Endothelial cell of umbilical vein (primary cell): ENCODE measurements at regions not wholly inside any gene's neighbourhood (a gene's known extent, or its start where the extent isn't known, plus 50 kb on each side); places are given as distances from the start of the nearest gene placed in this dataset.

Source experiments
- BruUV-seq: library from RNA; stranded (reverse); fragments of 400-500 nt; replicated peaks from 2 replicates; lab custom pipeline; 2021; lab: Mats Ljungman, UMichigan
- CTCF ChIA-PET: fragments of 300-600, 350-600 bp; sonication (Branson Sonifier 250); formaldehyde crosslinking; loops from one replicate; lab custom pipeline; 2021; ENCODE audit warnings: antibody characterized with exemption, inconsistent platforms; lab: Charles Lee
- POLR2A ChIA-PET: fragments of 300-600, 350-600 bp; sonication (Branson Sonifier 250); formaldehyde crosslinking; loops from one replicate; lab custom pipeline; 2021; ENCODE audit warnings: antibody characterized with exemption, inconsistent platforms; lab: Charles Lee
- DNase-seq: peaks from one replicate; pipeline ENCODE4 v3.0.0-alpha.2; 2011; ENCODE audit warnings: low read depth, low spot score
- FAIRE-seq: peaks from 2 replicates; lab custom pipeline; 2011; peaks lifted over from hg19 to GRCh38; lab: Jason Lieb, UNC
- H2AFZ ChIP-seq: 2 replicates; pipeline ENCODE4 v1.6.0; 2012; ENCODE audit warnings: low read depth, low read length, control low read depth, inconsistent platforms
- H3K27ac ChIP-seq: 2 replicates; pipeline ENCODE4 v1.5.1; 2011; ENCODE audit warnings: low read depth, mild to moderate bottlenecking, control low read depth, low read length, moderate library complexity; ENCODE audit not compliant: insufficient read depth
- H3K27me3 ChIP-seq, 2 experiments: 2 replicates each; pipeline versions ENCODE4 v1.6.0 to v1.6.1; 2011; ENCODE audit warnings: low read length in 2 of 2, mixed read lengths in 1 of 2; ENCODE audit not compliant: control insufficient read depth in 2 of 2, insufficient read depth in 2 of 2
- H3K36me3 ChIP-seq, 2 experiments: 2 replicates in 1 of 2; 3 replicates in 1 of 2; pipeline ENCODE4 v1.5.1; 2011; ENCODE audit warnings: low read length in 2 of 2, mild to moderate bottlenecking in 1 of 2, moderate library complexity in 1 of 2; ENCODE audit not compliant: control insufficient read depth in 2 of 2, insufficient read depth in 2 of 2; ENCODE audit errors: extremely low read depth in 1 of 2
- H3K4me1 ChIP-seq: 3 replicates; pipeline ENCODE4 v1.5.1; 2011; ENCODE audit warnings: mild to moderate bottlenecking, low read length; ENCODE audit not compliant: control insufficient read depth, insufficient read depth; ENCODE audit errors: extremely low read depth
- H3K4me2 ChIP-seq: 2 replicates; pipeline ENCODE4 v1.6.1; 2011; ENCODE audit warnings: low read length, control low read depth, mixed read lengths; ENCODE audit not compliant: insufficient read depth
- H3K4me3 ChIP-seq, 3 experiments: fragments of 200-600 bp in 1 of 3; sonication (generic), shearing (Covaris generic) in 1 of 3; replicated peaks in 1 of 3; 2 replicates each; pipeline ENCODE4 v1.5.1; 2011 to 2016; ENCODE audit warnings: control low read depth in 3 of 3, low read length in 3 of 3, mild to moderate bottlenecking in 2 of 3, inconsistent platforms in 1 of 3, low read depth in 1 of 3, moderate library complexity in 1 of 3; ENCODE audit not compliant: insufficient read depth in 1 of 3
- H3K79me2 ChIP-seq: 2 replicates; pipeline ENCODE4 v1.6.0; 2012; ENCODE audit warnings: low read length, inconsistent platforms; ENCODE audit not compliant: control insufficient read depth, insufficient read depth
- H3K9ac ChIP-seq: replicated peaks from 2 replicates; pipeline ENCODE3; 2011; ENCODE audit warnings: low read length, control low read depth; ENCODE audit not compliant: insufficient read depth; ENCODE audit errors: extremely low read depth
- H3K9me1 ChIP-seq: replicated peaks from 3 replicates; pipeline ENCODE4 v1.6.0; 2011; ENCODE audit warnings: mild to moderate bottlenecking, low read length; ENCODE audit not compliant: control insufficient read depth, insufficient read depth; ENCODE audit errors: extremely low read depth
- H3K9me3 ChIP-seq: replicated peaks from 2 replicates; pipeline ENCODE4 v1.5.1; 2012; ENCODE audit warnings: low read length, inconsistent platforms; ENCODE audit not compliant: control insufficient read depth, insufficient read depth
- H4K20me1 ChIP-seq: replicated peaks from 2 replicates; pipeline ENCODE3; 2011; ENCODE audit warnings: mild to moderate bottlenecking, low read length; ENCODE audit not compliant: control insufficient read depth, insufficient read depth; ENCODE audit errors: extremely low read depth
- CTCF ChIP-seq, 2 donors: IDR thresholded peaks; 1 replicate in 1 of 2; 2 replicates in 1 of 2; pipeline ENCODE4 v1.5.1; 2011; ENCODE audit warnings: low read length in 2 of 2, mild to moderate bottlenecking in 2 of 2, moderate library complexity in 2 of 2, control low read depth in 1 of 2, inconsistent platforms in 1 of 2, low read depth in 1 of 2; ENCODE audit not compliant: insufficient read depth in 1 of 2; ENCODE audit errors: extremely low read depth in 1 of 2
- EZH2 ChIP-seq: IDR thresholded peaks from 2 replicates; pipeline ENCODE4 v1.6.1; 2012; ENCODE audit warnings: borderline replicate concordance, low read depth, mild to moderate bottlenecking, moderate library complexity, low read length, inconsistent platforms; ENCODE audit not compliant: severe bottlenecking
- FOS ChIP-seq: IDR thresholded peaks from 2 replicates; pipeline ENCODE4 v1.6.1; 2011; ENCODE audit warnings: mild to moderate bottlenecking, low read length, moderate library complexity, borderline replicate concordance; ENCODE audit not compliant: insufficient read depth
- GATA2 ChIP-seq: IDR thresholded peaks from 2 replicates; pipeline ENCODE4 v1.7.0; 2011; ENCODE audit warnings: low read depth, mild to moderate bottlenecking, moderate library complexity, mixed read lengths, low read length; ENCODE audit not compliant: insufficient read length, insufficient read depth
- JUN ChIP-seq: IDR thresholded peaks from 2 replicates; pipeline ENCODE4 v1.6.1; 2011; ENCODE audit warnings: borderline replicate concordance, low read depth; ENCODE audit not compliant: insufficient read length, insufficient read depth
- MAX ChIP-seq: IDR thresholded peaks from 2 replicates; pipeline ENCODE4 v1.6.1; 2011; ENCODE audit not compliant: insufficient read depth, insufficient read length
- MYC ChIP-seq: IDR thresholded peaks from one replicate; pipeline ENCODE4 v1.6.1; 2011; ENCODE audit warnings: mild to moderate bottlenecking, low read depth, low read length
- POLR2A ChIP-seq: IDR thresholded peaks from 2 replicates; pipeline ENCODE4 v1.6.1; 2012; ENCODE audit warnings: low read depth, mild to moderate bottlenecking, control low read depth, low read length
- POLR2AphosphoS5 ChIP-seq: IDR thresholded peaks from 2 replicates; pipeline ENCODE4 v1.6.1; 2012; ENCODE audit warnings: low read depth, mild to moderate bottlenecking, control low read depth, low read length, moderate library complexity; ENCODE audit not compliant: insufficient read depth
- dilution Hi-C: fragments of 300-500 bp; cut with MboI; formaldehyde crosslinking; loops from one replicate; pipeline ENCODE4 v1.15.0; 2019; ENCODE audit warnings: low sequenced_read_pairs; ENCODE audit not compliant: extremely low pct_ligation_motif_present
- intact Hi-C: fragments of 100-400 bp; cut with micrococcal nuclease; formaldehyde crosslinking; loops from one replicate; pipeline ENCODE4 v1.10.0; 2022

- dilution Hi-C loops (no loop called here), intact Hi-C loops (no loop called here)
- Histone ChIP-seq H3K36me3 (no peaks in the 10 kb centered on the region), H3K27ac (no peak overlapping the region), H3K4me2 (no peak overlapping the region), H3K9me3 (peaks cover 9% of the 10 kb centered on the region), H3K9me1 (no peaks in the 10 kb centered on the region), H3K4me1 (no peaks in the 10 kb centered on the region), H3K4me3 (no peak overlapping the region), H3K27me3 (no peaks in the 10 kb centered on the region), H2AFZ (no peak overlapping the region), H3K79me2 (no peaks in the 10 kb centered on the region), H3K9ac (no peak overlapping the region), H4K20me1 (no peaks in the 10 kb centered on the region)
- CTCF ChIA-PET = no interaction called here
- POLR2A ChIA-PET = no interaction called here
- no peak for TF ChIP-seq FOS
- no peak for TF ChIP-seq MAX
- TF ChIP-seq JUN = no peak
- TF ChIP-seq CTCF (IDR thresholded peaks at IDR 0.05; ENCODE audit: extremely low read depth in 1 of 2, insufficient read depth in 1 of 2, low read depth in 1 of 2, low read length in 2 of 2) = no peak
- no peak for TF ChIP-seq MYC
- TF ChIP-seq POLR2A = no peak
- no peak for TF ChIP-seq GATA2
- no peak for TF ChIP-seq EZH2
- TF ChIP-seq POLR2AphosphoS5 = no peak
- DNase-seq (no peak), FAIRE-seq (no peak)
- no TSS peak for BruUV-seq
Observed at GRCh38 chr7:68680235-68680872, 917.9 kb upstream of the AUTS2 start.
